Uterus (tissue), 2 donors: ENCODE measurements at regions not wholly inside any gene's neighbourhood (a gene's known extent, or its start where the extent isn't known, plus 50 kb on each side); places are given as distances from the start of the nearest gene placed in this dataset.

Experiments
- POLR2A ChIP-seq, 2 donors: fragments of 450-650 bp; IDR thresholded peaks; one replicate each; pipeline ENCODE4 v1.6.1; 2016; ENCODE audit warnings: antibody characterized with exemption in 2 of 2, mild to moderate bottlenecking in 1 of 2, moderate library complexity in 1 of 2
- TF ChIP-seq, protein P1 (sequence below), 4 experiments: fragments of 200-600 bp in 2 of 4; fragments of 450-650 bp in 2 of 4; sonication (generic) in 2 of 4; IDR thresholded peaks; one replicate each; pipeline ENCODE4 v1.5.1; 2016 to 2019; ENCODE audit warnings: antibody characterized with exemption in 4 of 4, mild to moderate bottlenecking in 2 of 4, moderate library complexity in 1 of 4

DNA sequence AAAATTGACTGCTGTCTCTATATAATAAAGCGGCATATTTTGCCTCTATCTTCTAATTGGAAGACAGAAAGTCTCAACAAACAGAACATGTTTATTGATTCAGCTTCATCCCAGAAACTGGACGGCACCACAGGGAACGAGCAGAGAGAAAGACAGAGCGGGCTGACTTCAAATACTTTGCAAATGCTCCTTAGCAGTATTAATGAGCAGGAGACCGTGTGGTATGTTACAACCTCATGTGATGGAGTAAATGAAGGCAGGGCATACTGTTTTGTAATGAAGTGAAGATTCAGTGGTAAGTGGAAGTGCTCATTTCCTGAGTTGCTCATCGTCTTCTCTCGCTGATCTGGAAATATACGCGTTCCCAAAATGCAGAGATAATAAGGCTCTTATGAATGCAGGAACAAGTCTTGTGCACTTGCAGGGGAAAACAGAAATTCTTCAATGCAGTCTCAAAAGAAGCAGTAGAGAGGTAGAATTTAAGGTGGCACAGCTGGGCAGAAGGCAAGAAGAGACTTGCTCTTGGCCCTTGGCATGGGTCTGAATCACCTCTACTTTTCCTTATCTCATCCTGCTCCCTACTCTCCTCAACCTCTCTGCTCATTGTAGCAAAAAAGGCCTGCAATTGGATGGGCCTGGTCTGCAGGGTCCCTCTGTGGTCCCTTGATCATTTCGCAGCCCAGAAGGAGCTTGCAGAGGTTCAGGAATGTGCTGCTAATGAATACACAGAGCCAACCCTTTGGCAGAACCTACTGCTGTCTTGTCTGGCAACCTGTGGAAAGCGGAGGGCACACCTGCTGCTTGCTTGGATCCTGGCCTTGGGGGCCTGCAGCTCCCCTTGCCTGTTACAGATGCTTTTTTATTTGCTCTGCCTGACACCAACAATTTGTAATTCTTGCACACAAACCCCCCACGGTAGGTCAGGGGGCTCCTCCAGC is 604.9 kb upstream of the CFAP20DC start:
- TF ChIP-seq, protein P1, sequence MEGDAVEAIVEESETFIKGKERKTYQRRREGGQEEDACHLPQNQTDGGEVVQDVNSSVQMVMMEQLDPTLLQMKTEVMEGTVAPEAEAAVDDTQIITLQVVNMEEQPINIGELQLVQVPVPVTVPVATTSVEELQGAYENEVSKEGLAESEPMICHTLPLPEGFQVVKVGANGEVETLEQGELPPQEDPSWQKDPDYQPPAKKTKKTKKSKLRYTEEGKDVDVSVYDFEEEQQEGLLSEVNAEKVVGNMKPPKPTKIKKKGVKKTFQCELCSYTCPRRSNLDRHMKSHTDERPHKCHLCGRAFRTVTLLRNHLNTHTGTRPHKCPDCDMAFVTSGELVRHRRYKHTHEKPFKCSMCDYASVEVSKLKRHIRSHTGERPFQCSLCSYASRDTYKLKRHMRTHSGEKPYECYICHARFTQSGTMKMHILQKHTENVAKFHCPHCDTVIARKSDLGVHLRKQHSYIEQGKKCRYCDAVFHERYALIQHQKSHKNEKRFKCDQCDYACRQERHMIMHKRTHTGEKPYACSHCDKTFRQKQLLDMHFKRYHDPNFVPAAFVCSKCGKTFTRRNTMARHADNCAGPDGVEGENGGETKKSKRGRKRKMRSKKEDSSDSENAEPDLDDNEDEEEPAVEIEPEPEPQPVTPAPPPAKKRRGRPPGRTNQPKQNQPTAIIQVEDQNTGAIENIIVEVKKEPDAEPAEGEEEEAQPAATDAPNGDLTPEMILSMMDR (IDR thresholded peaks at IDR 0.05) = no peak
- TF ChIP-seq POLR2A (IDR thresholded peaks at IDR 0.05) = no peak
